ENCODE measurements at regions not wholly inside any gene's neighbourhood (a gene's known extent, or its start where the extent isn't known, plus 50 kb on each side); places are given as distances from the start of the nearest gene placed in this dataset.

DNA sequence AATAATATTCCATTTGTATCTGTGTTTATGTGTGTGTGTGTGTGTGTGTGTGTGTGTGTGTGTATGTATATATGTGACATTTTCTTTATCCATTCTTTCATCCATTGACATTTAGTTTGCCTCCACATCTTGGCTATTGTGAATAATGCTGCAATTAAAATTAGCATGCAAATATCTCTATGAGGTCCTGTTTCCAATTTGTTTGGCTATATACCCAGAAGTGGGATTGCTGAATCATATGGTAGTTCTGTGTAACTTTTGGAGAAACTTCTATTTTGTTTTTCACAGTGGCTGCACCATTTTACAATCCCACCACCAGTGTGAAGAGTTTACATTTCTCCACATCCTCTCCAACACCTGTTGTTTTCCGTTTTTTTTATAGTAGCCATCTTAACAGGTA is 53.1 kb downstream of the CH25H start:
- no peak for TF ChIP-seq CTCF (IDR thresholded peaks at IDR 0.05; ENCODE audit: insufficient read depth, low read length)
- H3K4me3 ChIP-seq (ENCODE audit: low read depth, low read length): no peak overlapping the region
- no peak for DNase-seq (ENCODE audit: low read depth)

DNA sequence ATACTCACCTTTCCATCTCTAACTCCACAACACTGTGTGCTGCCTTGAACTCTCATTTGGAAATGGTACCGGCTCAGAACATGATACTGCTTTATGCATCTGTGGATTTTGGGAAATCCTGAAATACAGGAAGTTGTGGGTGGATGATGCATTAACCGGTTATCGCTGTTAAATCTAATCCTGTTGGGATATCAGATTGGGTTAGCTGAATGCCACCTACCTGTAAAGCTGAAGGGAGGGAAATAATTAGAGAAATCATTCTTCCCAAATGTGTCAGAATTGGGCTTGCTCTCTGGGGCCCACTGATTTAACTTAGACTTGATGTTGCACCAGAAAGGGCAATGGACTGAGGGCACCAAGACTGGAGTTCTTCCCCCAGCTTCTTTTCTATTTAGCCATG is 54.0 kb downstream of the CH25H start:
- no peak for TF ChIP-seq CTCF (IDR thresholded peaks at IDR 0.05; ENCODE audit: insufficient read depth, low read length)
- DNase-seq (ENCODE audit: low read depth): no peak
- H3K4me3 ChIP-seq (ENCODE audit: low read depth, low read length): no peak overlapping the region

DNA sequence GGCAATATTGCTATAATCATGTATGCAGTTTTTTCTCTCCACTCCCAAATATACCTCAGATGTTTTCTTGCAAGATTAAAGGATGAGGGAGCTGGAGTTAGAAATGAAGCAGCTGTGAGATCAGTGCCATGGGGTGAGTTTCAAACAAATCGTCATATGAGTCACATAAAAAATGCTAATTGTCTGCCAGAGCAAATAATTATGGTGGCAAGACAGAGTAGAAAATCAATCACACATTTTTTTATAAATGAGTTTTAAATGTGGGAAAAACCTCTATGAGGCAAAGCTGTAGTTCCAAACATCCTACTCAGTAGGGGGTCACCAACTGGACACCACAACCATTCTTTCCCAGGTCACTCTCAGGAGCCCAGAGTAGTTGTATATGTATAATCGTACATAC is 55.3 kb downstream of the CH25H start:
- TF ChIP-seq CTCF (IDR thresholded peaks at IDR 0.05; ENCODE audit: insufficient read depth, low read length): no peak
- peak; percentile 84 for DNase-seq (ENCODE audit: low read depth)
- H3K4me3 ChIP-seq (ENCODE audit: low read depth, low read length): no peak overlapping the region

DNA sequence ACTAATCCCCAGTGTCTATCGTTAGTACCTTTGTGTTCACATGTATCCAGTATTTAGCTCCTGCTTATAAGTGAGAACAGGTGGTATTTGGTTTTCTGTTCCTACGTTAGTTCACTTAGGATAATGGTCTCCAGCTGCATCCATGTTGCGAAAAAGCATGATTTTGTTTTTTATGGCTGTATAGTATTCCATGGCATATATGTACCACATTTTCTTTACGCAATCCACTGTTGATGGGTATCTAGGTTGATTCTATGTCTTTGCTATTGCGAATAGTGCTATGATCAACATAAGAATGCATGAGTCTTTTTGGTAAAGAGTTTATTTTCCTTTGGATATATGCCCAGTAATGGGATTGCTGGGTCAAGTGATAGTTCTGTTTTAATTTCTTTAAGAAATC is 59.1 kb downstream of the CH25H start:
- no peak for TF ChIP-seq CTCF (IDR thresholded peaks at IDR 0.05; ENCODE audit: insufficient read depth, low read length)
- no peak for DNase-seq (ENCODE audit: low read depth)
- H3K4me3 ChIP-seq (ENCODE audit: low read depth, low read length): no peak overlapping the region

- DNase-seq (ENCODE audit: low read depth): peak; percentile 87
- TF ChIP-seq CTCF (IDR thresholded peaks at IDR 0.05; ENCODE audit: insufficient read depth, low read length): no peak
- H3K4me3 ChIP-seq (ENCODE audit: low read depth, low read length): no peak overlapping the region
Measured at GRCh38 chr10:89147256-89147655, 59.9 kb downstream of the CH25H start.

DNA sequence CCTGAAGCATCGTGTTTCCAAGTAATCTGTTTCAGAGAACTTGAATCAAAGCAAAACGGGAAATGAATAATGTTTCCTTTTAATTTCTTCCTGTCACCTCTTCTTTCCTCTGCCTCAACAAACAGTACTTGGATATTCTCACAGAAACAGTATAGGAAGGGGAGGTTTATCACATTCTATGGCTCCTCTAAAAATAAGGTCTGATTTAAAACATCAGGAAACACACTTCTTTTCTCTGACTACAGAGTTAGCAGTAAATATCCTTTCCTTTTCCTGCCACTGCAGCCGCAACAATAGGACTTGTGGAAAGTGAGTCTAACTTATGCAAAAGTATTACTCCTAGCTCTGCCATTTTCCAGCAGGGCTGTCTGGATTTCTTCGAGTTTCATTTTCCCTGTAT is 62.3 kb downstream of the CH25H start:
- TF ChIP-seq CTCF (IDR thresholded peaks at IDR 0.05; ENCODE audit: insufficient read depth, low read length): no peak
- DNase-seq (ENCODE audit: low read depth): no peak
- H3K4me3 ChIP-seq (ENCODE audit: low read depth, low read length): no peak overlapping the region

DNA sequence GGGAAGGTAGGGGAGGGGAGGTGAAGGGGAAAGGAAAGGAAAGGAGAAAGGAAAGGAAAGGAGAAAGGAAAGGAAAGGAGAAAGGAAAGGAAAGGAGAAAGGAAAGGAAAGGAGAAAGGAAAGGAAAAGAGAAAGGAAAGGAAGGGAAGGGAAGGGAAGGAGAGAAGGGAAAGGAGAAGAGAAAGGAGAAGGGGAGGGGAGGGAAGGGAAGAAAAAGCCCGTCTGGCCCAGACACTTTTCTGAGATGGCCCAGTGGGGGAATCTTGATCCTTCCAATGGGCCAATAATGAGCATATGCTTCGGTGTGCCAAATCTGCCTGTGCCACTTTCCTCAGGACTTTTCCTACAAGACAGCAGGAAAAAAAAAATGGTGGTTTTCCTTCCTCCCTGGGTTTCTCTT is 64.5 kb downstream of the CH25H start:
- no peak for TF ChIP-seq CTCF (IDR thresholded peaks at IDR 0.05; ENCODE audit: insufficient read depth, low read length)
- DNase-seq (ENCODE audit: low read depth): no peak
- no peak overlapping the region for H3K4me3 ChIP-seq (ENCODE audit: low read depth, low read length)
